IPS-18a (cell line): ENCODE measurements at regions not wholly inside any gene's neighbourhood (a gene's known extent, or its start where the extent isn't known, plus 50 kb on each side); places are given as distances from the start of the nearest gene placed in this dataset.

ENCODE experiments used
- H3K27ac ChIP-seq: one replicate; pipeline ENCODE4 v1.5.1; 2013; ENCODE audit warnings: low read length
- H3K27me3 ChIP-seq: one replicate; pipeline ENCODE4 v1.6.1; 2013; ENCODE audit warnings: mild to moderate bottlenecking, low read length; ENCODE audit not compliant: control insufficient read depth, insufficient read depth
- H3K36me3 ChIP-seq: one replicate; pipeline ENCODE4 v1.6.1; 2013; ENCODE audit warnings: low read depth, low read length; ENCODE audit not compliant: control insufficient read depth
- H3K4me1 ChIP-seq: one replicate; pipeline ENCODE4 v1.6.1; 2013; ENCODE audit warnings: low read depth, low read length; ENCODE audit not compliant: control insufficient read depth
- H3K4me3 ChIP-seq: one replicate; pipeline ENCODE4 v1.5.1; 2013; ENCODE audit warnings: low read length
- H3K9ac ChIP-seq: one replicate; pipeline ENCODE4 v1.6.1; 2013; ENCODE audit warnings: mild to moderate bottlenecking, low read length, moderate library complexity
- H3K9me3 ChIP-seq: one replicate; pipeline ENCODE4 v1.6.1; 2013; ENCODE audit warnings: low read depth, low read length; ENCODE audit not compliant: control insufficient read depth

GRCh38 chrX:20399728-20400414, 133.2 kb upstream of the RPS6KA3 start:
- Histone ChIP-seq H3K4me3 (no peak overlapping the region), H3K4me1 (no peaks in the 10 kb centered on the region), H3K9ac (no peak overlapping the region), H3K27ac (no peak overlapping the region), H3K36me3 (no peaks in the 10 kb centered on the region), H3K9me3 (peaks cover 7% of the 10 kb centered on the region), H3K27me3 (no peaks in the 10 kb centered on the region)

DNA sequence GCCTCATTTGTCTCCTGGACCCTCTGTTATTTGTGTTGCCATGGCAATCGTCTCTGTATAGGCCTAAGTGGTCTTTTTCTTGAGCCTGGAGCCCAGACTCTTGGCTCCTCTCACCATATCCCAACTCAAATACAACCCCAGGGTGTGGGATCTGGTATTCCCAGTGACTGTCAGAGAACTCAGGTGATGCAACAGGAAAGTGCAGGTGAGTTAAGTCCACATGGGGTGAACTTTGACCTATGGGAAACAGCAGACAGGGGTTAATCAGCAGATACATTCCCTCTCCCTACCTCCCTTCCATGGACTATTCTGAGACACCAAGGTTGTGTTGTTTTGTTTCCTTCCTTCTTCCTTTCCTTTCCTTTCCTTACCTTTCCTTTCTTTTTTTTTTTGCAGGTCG, 130.9 kb upstream of the RPS6KA3 start:
- Histone ChIP-seq H3K4me1 (no peaks in the 10 kb centered on the region), H3K36me3 (no peaks in the 10 kb centered on the region), H3K27ac (no peak overlapping the region), H3K27me3 (no peaks in the 10 kb centered on the region), H3K9me3 (peaks cover 12% of the 10 kb centered on the region), H3K9ac (no peak overlapping the region), H3K4me3 (no peak overlapping the region)

GRCh38 chrX:20394451-20394850, 127.7 kb upstream of the RPS6KA3 start:
- H3K4me3 ChIP-seq: no peak overlapping the region
- no peaks in the 10 kb centered on the region for H3K36me3 ChIP-seq
- H3K9me3 ChIP-seq: peaks cover 14% of the 10 kb centered on the region
- no peak overlapping the region for H3K9ac ChIP-seq
- H3K4me1 ChIP-seq: no peaks in the 10 kb centered on the region
- no peak overlapping the region for H3K27ac ChIP-seq
- H3K27me3 ChIP-seq: no peaks in the 10 kb centered on the region

GRCh38 chrX:20393944-20394343, 127.2 kb upstream of the RPS6KA3 start:
- peaks cover 18% of the 10 kb centered on the region for H3K9me3 ChIP-seq
- H3K4me1 ChIP-seq: no peaks in the 10 kb centered on the region
- no peak overlapping the region for H3K27ac ChIP-seq
- no peak overlapping the region for H3K4me3 ChIP-seq
- no peaks in the 10 kb centered on the region for H3K36me3 ChIP-seq
- H3K9ac ChIP-seq: no peak overlapping the region
- H3K27me3 ChIP-seq: no peaks in the 10 kb centered on the region

- H3K4me3 ChIP-seq: no peak overlapping the region
- no peak overlapping the region for H3K9ac ChIP-seq
- no peaks in the 10 kb centered on the region for H3K4me1 ChIP-seq
- H3K27me3 ChIP-seq: no peaks in the 10 kb centered on the region
- no peak overlapping the region for H3K27ac ChIP-seq
- H3K36me3 ChIP-seq: no peaks in the 10 kb centered on the region
- H3K9me3 ChIP-seq: peaks cover 22% of the 10 kb centered on the region
These were observed 121.9 kb upstream of the RPS6KA3 start for GRCh38 chrX:20388594-20388993.

- no peak overlapping the region for H3K27ac ChIP-seq
- peaks cover 23% of the 10 kb centered on the region for H3K9me3 ChIP-seq
- no peak overlapping the region for H3K9ac ChIP-seq
- no peaks in the 10 kb centered on the region for H3K4me1 ChIP-seq
- H3K27me3 ChIP-seq: no peaks in the 10 kb centered on the region
- H3K4me3 ChIP-seq: no peak overlapping the region
- no peaks in the 10 kb centered on the region for H3K36me3 ChIP-seq
These were observed 116.8 kb upstream of the RPS6KA3 start for GRCh38 chrX:20383477-20383876.

DNA sequence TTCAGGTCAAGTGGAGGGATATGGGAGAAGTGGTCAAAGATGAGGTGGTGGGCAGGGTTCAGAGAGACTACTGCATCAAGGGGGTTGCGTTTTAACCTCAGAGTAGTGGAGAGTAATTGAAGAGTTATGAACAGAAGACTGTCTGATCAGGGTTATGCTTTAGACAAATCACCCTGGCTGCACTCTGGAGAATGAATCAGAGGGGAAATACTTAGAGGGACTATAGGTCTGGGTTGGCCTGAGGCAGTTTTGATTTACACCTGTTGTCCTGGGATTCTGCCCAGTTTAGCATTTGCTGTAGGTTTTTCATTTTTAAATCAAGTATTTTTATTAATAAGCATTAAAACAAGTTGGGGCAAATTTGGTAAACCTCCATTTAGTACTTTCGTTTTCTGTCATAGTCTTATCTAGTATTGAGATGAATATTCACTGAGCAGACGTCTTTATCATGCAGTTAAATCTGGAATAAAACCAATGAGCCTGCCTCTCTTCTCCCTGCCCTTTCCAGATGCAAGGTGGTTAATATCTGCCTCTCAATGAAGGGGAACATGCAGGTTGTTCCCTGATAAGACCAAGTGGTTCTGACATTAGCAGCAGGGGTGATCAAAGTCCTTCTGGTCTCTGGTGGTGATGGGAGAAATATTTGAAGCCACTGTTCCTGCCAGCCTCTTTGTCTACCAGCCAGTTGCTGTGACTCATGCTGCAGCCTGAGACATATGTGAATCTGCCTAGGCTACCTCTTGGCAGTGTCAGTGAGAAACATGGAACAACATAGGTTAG, 116.0 kb upstream of the RPS6KA3 start:
- no peaks in the 10 kb centered on the region for H3K27me3 ChIP-seq
- H3K36me3 ChIP-seq: no peaks in the 10 kb centered on the region
- no peak overlapping the region for H3K9ac ChIP-seq
- peaks cover 21% of the 10 kb centered on the region for H3K9me3 ChIP-seq
- no peaks in the 10 kb centered on the region for H3K4me1 ChIP-seq
- H3K27ac ChIP-seq: no peak overlapping the region
- H3K4me3 ChIP-seq: no peak overlapping the region

DNA sequence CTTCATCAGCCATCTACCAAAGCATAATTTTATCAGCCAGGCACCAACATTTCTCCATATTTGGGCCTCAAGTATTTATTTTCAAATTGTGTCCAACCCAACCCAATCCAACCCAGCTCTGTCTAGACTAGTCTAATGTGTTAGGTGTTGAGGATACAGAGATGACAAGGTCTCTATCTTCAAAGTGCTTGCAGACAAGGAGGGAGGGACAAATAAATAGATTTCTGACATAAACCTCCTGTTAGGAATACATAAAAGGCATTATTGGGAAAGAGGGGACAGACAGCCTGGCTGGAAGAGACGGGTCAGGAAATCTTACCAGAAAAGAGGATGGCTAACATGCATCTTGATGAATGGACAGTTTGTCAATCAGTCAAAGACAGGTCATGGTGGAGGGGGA, 115.4 kb upstream of the RPS6KA3 start:
- Histone ChIP-seq H3K27ac (no peak overlapping the region), H3K9me3 (peaks cover 18% of the 10 kb centered on the region), H3K4me3 (no peak overlapping the region), H3K27me3 (no peaks in the 10 kb centered on the region), H3K9ac (no peak overlapping the region), H3K36me3 (no peaks in the 10 kb centered on the region), H3K4me1 (no peaks in the 10 kb centered on the region)

GRCh38 chrX:20378233-20378920, 111.7 kb upstream of the RPS6KA3 start:
- no peak overlapping the region for H3K9ac ChIP-seq
- H3K27ac ChIP-seq: no peak overlapping the region
- no peak overlapping the region for H3K4me3 ChIP-seq
- no peaks in the 10 kb centered on the region for H3K36me3 ChIP-seq
- no peaks in the 10 kb centered on the region for H3K4me1 ChIP-seq
- H3K9me3 ChIP-seq: peaks cover 11% of the 10 kb centered on the region
- no peaks in the 10 kb centered on the region for H3K27me3 ChIP-seq

DNA sequence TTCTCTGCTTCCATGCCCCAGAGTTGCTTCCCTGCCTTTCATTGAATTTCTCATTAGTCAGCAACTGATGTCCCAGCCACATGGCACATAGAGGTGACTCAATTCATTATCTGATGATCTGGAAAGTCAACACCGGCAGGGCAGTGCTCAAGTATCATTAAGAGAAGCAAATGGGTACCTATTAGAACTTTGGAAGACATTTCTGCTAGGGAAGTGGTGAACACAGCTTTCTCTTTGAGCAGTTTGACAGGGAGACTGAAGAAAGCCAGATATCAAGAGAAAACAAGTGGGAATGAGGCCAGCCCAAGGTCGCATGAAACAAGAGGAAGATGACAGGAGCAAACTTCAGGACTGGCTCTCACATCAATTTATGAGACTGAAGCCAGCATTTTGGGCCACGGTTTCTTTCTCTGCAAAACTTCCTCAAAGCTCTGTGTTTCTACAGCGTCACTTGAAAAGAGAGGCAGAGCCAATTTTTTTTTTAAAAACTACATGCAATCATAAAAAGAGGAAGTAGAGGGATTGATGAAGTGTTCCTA, 108.3 kb upstream of the RPS6KA3 start:
- Histone ChIP-seq H3K27ac (no peak overlapping the region), H3K4me3 (no peak overlapping the region), H3K27me3 (no peaks in the 10 kb centered on the region), H3K36me3 (no peaks in the 10 kb centered on the region), H3K9me3 (no peaks in the 10 kb centered on the region), H3K9ac (no peak overlapping the region), H3K4me1 (no peaks in the 10 kb centered on the region)

GRCh38 chrX:20374450-20374849, 107.7 kb upstream of the RPS6KA3 start:
- Histone ChIP-seq H3K27me3 (no peaks in the 10 kb centered on the region), H3K27ac (no peak overlapping the region), H3K9ac (no peak overlapping the region), H3K4me3 (no peak overlapping the region), H3K9me3 (no peaks in the 10 kb centered on the region), H3K36me3 (no peaks in the 10 kb centered on the region), H3K4me1 (no peaks in the 10 kb centered on the region)
